Spleen (tissue), 11 donors: ENCODE measurements at regions not wholly inside any gene's neighbourhood (a gene's known extent, or its start where the extent isn't known, plus 50 kb on each side); places are given as distances from the start of the nearest gene placed in this dataset.

ENCODE experiments used
- DNase-seq: peaks from one replicate; pipeline ENCODE4 v3.0.0-alpha.2; 2020
- H3K27ac ChIP-seq, 8 donors: fragments of 200-600 bp; sonication (generic) in 7 of 8; 1 replicate in 4 of 8; 2 replicates in 4 of 8; pipeline versions ENCODE4 v1.5.0 to v1.8.0; 2016 to 2021; ENCODE audit warnings: inconsistent platforms in 4 of 8, mild to moderate bottlenecking in 4 of 8, moderate library complexity in 1 of 8
- H3K27me3 ChIP-seq, 7 donors: fragments of 200-600 bp; sonication (generic) in 6 of 7; replicated peaks in 1 of 7; 1 replicate in 4 of 7; 2 replicates in 3 of 7; pipeline versions ENCODE4 v1.5.0 to v1.8.0; 2016 to 2021; ENCODE audit warnings: inconsistent platforms in 3 of 7, mild to moderate bottlenecking in 1 of 7
- H3K36me3 ChIP-seq, 6 donors: fragments of 200-600 bp; sonication (generic) in 5 of 6; 1 replicate in 4 of 6; 2 replicates in 2 of 6; pipeline versions ENCODE4 v1.5.0 to v1.8.0; 2016 to 2021; ENCODE audit warnings: inconsistent platforms in 2 of 6
- H3K4me1 ChIP-seq, 6 donors: fragments of 200-600 bp; sonication (generic) in 5 of 6; 1 replicate in 3 of 6; 2 replicates in 3 of 6; pipeline versions ENCODE4 v1.5.0 to v1.8.0; 2016 to 2021; ENCODE audit warnings: inconsistent platforms in 3 of 6
- H3K4me3 ChIP-seq, 8 donors: fragments of 200-600 bp; sonication (generic) in 7 of 8; 1 replicate in 4 of 8; 2 replicates in 4 of 8; pipeline versions ENCODE4 v1.5.0 to v1.8.0; 2016 to 2021; ENCODE audit warnings: inconsistent platforms in 4 of 8, mild to moderate bottlenecking in 4 of 8, moderate library complexity in 2 of 8
- H3K9me3 ChIP-seq, 8 donors: fragments of 200-600 bp; sonication (generic) in 7 of 8; 1 replicate in 4 of 8; 2 replicates in 4 of 8; pipeline versions ENCODE4 v1.5.0 to v1.8.0; 2016 to 2021; ENCODE audit warnings: inconsistent platforms in 4 of 8
- POLR2A ChIP-seq, 3 donors: fragments of 450-650 bp; IDR thresholded peaks; one replicate each; pipeline ENCODE4 v1.5.1; 2017; ENCODE audit warnings: antibody characterized with exemption in 3 of 3, mild to moderate bottlenecking in 1 of 3
- POLR2AphosphoS5 ChIP-seq, 3 donors: sonication (generic); formaldehyde crosslinking; IDR thresholded peaks; one replicate each; pipeline ENCODE4 v1.5.1; 2017; ENCODE audit warnings: antibody characterized with exemption in 3 of 3
- WGBS, 5 donors: extraction: QIAGEN DNeasy Blood & Tissue Kit in 3 of 5; methylation state at CpG; one replicate each; pipeline versions ENCODE4 v1.1.5 to v1.1.7; 2013 to 2018; 5-methylcytosine and 5-hydroxymethylcytosine counted together
- intact Hi-C: fragments of 100-400 bp; cut with DNase I; formaldehyde crosslinking; loops from one replicate; pipeline ENCODE4 v1.15.0; 2023; ENCODE audit warnings: low total_unique reads
- TF ChIP-seq, protein P1 (sequence below), 11 experiments: fragments of 200-600 bp in 7 of 11; fragments of 450-650 bp in 4 of 11; sonication (generic) in 4 of 11; IDR thresholded peaks in 8 of 11; conservative IDR thresholded peaks in 3 of 11; 1 replicate in 7 of 11; 2 replicates in 4 of 11; pipeline versions ENCODE4 v1.4.0 to v1.8.0; 2016 to 2021; ENCODE audit warnings: antibody characterized with exemption in 11 of 11, inconsistent platforms in 4 of 11, mild to moderate bottlenecking in 1 of 11
- donor health status: healthy with polysubstance abuse.
- donor health status: DM: no; HTN: no; CAD: no; lungs with moderate emphysema.
- donor health status: DM: no; HTN: no; CAD: no.
- donor health status: Bipolar disorder and iron deficiency.
- donor health status: healthy.
- donor health status: DM: no; HTN: no; CAD: no.
- donor health status: DM: yes; HTN: yes; CAD: no.

DNA sequence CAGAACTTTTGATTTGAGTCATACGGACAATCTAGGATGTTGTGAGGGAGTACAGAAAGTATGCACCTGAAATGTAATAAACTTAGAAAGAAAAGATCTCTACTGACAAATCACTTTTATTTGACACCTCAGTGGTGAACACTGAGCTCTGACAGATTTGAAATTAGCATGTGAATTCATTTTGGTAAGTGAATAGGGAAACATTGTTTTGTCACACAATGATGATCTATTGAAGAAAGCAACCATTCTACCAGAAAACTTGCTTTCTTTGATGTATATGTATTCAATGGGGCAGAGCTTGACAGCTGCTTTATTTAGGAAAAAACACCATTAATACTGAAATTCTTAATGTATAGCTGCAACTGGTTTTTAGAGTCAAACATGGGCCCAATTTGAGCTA is 500.5 kb downstream of the CCDC85A start:
- no peak for DNase-seq
- Histone ChIP-seq H3K27ac (no peak overlapping the region), H3K4me3 (no peak overlapping the region), H3K9me3 (no peaks in the 10 kb centered on the region), H3K4me1 (no peaks in the 10 kb centered on the region), H3K27me3 (no peaks in the 10 kb centered on the region), H3K36me3 (no peaks in the 10 kb centered on the region)
- intact Hi-C loops: no loop called here
- WGBS, 5 donors: 90 to 96% (median 92%) methylated on average over 1 of the region's 1 CpG
- TF ChIP-seq, protein P1, sequence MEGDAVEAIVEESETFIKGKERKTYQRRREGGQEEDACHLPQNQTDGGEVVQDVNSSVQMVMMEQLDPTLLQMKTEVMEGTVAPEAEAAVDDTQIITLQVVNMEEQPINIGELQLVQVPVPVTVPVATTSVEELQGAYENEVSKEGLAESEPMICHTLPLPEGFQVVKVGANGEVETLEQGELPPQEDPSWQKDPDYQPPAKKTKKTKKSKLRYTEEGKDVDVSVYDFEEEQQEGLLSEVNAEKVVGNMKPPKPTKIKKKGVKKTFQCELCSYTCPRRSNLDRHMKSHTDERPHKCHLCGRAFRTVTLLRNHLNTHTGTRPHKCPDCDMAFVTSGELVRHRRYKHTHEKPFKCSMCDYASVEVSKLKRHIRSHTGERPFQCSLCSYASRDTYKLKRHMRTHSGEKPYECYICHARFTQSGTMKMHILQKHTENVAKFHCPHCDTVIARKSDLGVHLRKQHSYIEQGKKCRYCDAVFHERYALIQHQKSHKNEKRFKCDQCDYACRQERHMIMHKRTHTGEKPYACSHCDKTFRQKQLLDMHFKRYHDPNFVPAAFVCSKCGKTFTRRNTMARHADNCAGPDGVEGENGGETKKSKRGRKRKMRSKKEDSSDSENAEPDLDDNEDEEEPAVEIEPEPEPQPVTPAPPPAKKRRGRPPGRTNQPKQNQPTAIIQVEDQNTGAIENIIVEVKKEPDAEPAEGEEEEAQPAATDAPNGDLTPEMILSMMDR (IDR thresholded peaks at IDR 0.05 in 8 of 11, conservative IDR thresholded peaks at IDR 0.05 in 3 of 11): no peak
- TF ChIP-seq POLR2AphosphoS5 (IDR thresholded peaks at IDR 0.05) (no peak), POLR2A (IDR thresholded peaks at IDR 0.05) (no peak)

DNA sequence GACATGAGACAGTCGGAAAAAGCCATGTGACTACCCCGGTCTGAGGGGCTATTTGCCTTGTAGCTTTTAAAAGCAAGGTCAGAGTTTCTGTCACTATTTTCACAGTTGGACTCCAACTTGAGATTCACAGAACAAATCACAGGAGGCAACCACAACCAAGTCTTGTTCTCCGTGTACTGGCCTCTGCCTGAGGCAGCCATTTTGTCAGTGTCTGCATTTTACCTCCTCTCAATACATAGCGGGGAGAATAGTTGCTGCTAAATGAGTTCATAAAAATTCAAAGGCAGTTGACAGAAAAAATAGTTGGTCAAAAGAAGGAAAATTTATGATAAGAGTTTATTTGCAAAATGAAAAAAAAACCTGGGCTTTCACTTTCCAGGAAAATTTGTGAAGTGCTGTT is 501.4 kb downstream of the CCDC85A start:
- Histone ChIP-seq H3K36me3 (no peaks in the 10 kb centered on the region), H3K9me3 (no peaks in the 10 kb centered on the region), H3K27ac (no peak overlapping the region), H3K4me1 (no peaks in the 10 kb centered on the region), H3K4me3 (no peak overlapping the region), H3K27me3 (no peaks in the 10 kb centered on the region)
- DNase-seq: no peak
- no peak for TF ChIP-seq POLR2A (IDR thresholded peaks at IDR 0.05)
- TF ChIP-seq POLR2AphosphoS5 (IDR thresholded peaks at IDR 0.05): no peak
- TF ChIP-seq, protein P1 (IDR thresholded peaks at IDR 0.05 in 8 of 11, conservative IDR thresholded peaks at IDR 0.05 in 3 of 11): no peak
- intact Hi-C loops: no loop called here
- 83 to 90% (median 89%) methylated on average over 4 of the region's 4 CpGs for WGBS, 5 donors

DNA sequence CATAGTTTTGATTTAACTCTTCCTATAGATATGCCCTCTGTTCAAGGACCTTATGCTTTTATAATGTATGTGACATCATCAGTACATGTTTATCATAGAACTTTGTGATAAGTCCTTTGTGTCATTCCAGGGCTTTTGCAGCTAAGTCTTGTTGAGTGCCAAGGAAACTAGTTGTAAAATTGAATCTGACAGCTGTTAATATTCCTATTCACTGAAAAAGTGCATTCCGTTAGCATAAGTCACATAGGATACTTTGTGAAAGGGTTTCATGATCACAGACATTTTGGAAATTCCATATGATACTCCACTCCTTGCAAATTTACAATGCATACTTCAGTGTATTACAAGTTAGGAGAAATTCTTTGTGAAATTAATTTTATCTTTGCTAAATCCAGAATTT is 503.4 kb downstream of the CCDC85A start:
- H3K27ac ChIP-seq: no peak overlapping the region
- no peaks in the 10 kb centered on the region for H3K4me1 ChIP-seq
- intact Hi-C loops: no loop called here
- TF ChIP-seq POLR2A (IDR thresholded peaks at IDR 0.05) (no peak), POLR2AphosphoS5 (IDR thresholded peaks at IDR 0.05) (no peak)
- TF ChIP-seq, protein P1 (IDR thresholded peaks at IDR 0.05 in 8 of 11, conservative IDR thresholded peaks at IDR 0.05 in 3 of 11): no peak
- no peak overlapping the region for H3K4me3 ChIP-seq
- no peaks in the 10 kb centered on the region for H3K36me3 ChIP-seq
- DNase-seq: no peak
- H3K9me3 ChIP-seq: no peaks in the 10 kb centered on the region
- no peaks in the 10 kb centered on the region for H3K27me3 ChIP-seq
- 69 to 87% (median 84%) methylated on average over 1 of the region's 1 CpG for WGBS, 5 donors

DNA sequence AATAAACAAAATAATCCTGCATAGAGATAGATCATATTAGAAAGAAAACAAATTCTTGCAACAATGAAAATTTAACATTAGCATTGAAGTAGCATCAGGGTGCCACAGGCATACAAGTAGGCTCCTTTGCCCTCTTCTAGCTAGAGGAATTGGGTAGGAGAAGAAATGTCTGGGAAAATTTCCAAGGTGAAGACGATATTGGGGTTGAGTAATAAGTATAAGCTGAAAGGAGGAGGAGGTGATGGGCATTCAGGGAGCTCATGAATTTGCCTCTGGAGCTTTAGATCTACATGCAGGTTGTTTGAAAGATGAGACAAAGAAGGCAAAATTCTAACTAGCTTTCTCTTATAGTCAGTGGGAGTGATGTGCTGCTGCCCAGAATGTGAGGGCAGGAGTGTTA is 504.9 kb downstream of the CCDC85A start:
- no peaks in the 10 kb centered on the region for H3K36me3 ChIP-seq
- DNase-seq: no peak
- no peaks in the 10 kb centered on the region for H3K27me3 ChIP-seq
- H3K4me1 ChIP-seq: no peaks in the 10 kb centered on the region
- TF ChIP-seq, protein P1 (IDR thresholded peaks at IDR 0.05 in 8 of 11, conservative IDR thresholded peaks at IDR 0.05 in 3 of 11): no peak
- TF ChIP-seq POLR2A (IDR thresholded peaks at IDR 0.05) (no peak), POLR2AphosphoS5 (IDR thresholded peaks at IDR 0.05) (no peak)
- H3K4me3 ChIP-seq: no peak overlapping the region
- no peak overlapping the region for H3K27ac ChIP-seq
- WGBS, 5 donors: 54 to 74% (median 57%) methylated on average over 1 of the region's 1 CpG
- no peaks in the 10 kb centered on the region for H3K9me3 ChIP-seq
- intact Hi-C loops: no loop called here
